ENCODE measurements at regions not wholly inside any gene's neighbourhood (a gene's known extent, or its start where the extent isn't known, plus 50 kb on each side); places are given as distances from the start of the nearest gene placed in this dataset.

GRCh38 chr1:234737967-234738314 lies 128.0 kb upstream of the IRF2BP2 start (continued):
- TF ChIP-seq, protein P1, sequence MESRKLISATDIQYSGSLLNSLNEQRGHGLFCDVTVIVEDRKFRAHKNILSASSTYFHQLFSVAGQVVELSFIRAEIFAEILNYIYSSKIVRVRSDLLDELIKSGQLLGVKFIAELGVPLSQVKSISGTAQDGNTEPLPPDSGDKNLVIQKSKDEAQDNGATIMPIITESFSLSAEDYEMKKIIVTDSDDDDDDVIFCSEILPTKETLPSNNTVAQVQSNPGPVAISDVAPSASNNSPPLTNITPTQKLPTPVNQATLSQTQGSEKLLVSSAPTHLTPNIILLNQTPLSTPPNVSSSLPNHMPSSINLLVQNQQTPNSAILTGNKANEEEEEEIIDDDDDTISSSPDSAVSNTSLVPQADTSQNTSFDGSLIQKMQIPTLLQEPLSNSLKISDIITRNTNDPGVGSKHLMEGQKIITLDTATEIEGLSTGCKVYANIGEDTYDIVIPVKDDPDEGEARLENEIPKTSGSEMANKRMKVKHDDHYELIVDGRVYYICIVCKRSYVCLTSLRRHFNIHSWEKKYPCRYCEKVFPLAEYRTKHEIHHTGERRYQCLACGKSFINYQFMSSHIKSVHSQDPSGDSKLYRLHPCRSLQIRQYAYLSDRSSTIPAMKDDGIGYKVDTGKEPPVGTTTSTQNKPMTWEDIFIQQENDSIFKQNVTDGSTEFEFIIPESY (IDR thresholded peaks at IDR 0.05; ENCODE audit: extremely low read depth, insufficient replicate concordance, low read length) = no peak

DNA sequence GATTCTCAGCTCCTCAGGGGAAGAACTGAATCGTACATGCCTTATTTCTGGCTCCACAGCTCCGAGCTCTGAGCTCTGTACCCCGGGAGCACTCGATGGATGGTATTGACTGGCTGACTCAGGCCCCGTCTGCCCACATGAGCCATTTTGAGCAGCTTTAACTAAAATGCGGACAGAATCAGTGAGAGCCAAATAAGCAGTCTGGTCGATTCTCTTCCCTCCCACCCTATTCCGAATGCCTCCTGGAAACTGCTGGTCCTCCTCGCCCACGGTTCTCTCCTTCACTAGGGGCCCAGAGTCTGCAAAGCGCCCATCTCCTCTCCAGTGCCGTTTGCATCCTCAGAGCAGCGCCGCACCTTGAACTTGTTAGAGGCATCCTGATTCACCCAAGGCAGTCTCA lies 125.9 kb upstream of the IRF2BP2 start:
- no peak overlapping the region for H2AFZ ChIP-seq (ENCODE audit: low read depth, low read length, poor library complexity, severe bottlenecking)
- no peak overlapping the region for H3K4me3 ChIP-seq (replicated peaks in 1 of 2; ENCODE audit: low read depth in 1 of 2, low read length in 2 of 2)
- no peak for ATAC-seq
- no peaks in the 10 kb centered on the region for H3K9me3 ChIP-seq (ENCODE audit: control insufficient read depth in 1 of 2, insufficient read depth in 1 of 2, low read depth in 1 of 2, low read length in 2 of 2)
- TF ChIP-seq POLR2A (IDR thresholded peaks at IDR 0.05; ENCODE audit: borderline replicate concordance, extremely low read depth, insufficient read depth, insufficient read length) (no peak), ZFX (IDR thresholded peaks at IDR 0.05) (no peak), EZH2 (IDR thresholded peaks at IDR 0.05) (no peak), SRF (IDR thresholded peaks at IDR 0.05; ENCODE audit: low read depth) (no peak), ELF1 (IDR thresholded peaks at IDR 0.05; ENCODE audit: borderline replicate concordance, low read depth) (no peak), TCF7L2 (IDR thresholded peaks at IDR 0.05; ENCODE audit: borderline replicate concordance, extremely low read depth, insufficient read depth, insufficient read length) (no peak), EGR1 (IDR thresholded peaks at IDR 0.05; ENCODE audit: low read depth) (no peak)
- ChIA-PET RAD21 (ENCODE audit: low non-redundant PET in 1 of 2, low total read pairs in 2 of 2, uncharacterized antibody in 2 of 2, unreplicated experiment in 2 of 2) (no interaction called here), CTCF (no interaction called here), POLR2A (no interaction called here)
- BruUV-seq (replicated peaks) = no TSS peak
- no peak overlapping the region for H3K4me2 ChIP-seq (ENCODE audit: low read length)
- no peak for DNase-seq (ENCODE audit: low read depth, low spot score)
- no peak overlapping the region for H3K9ac ChIP-seq (ENCODE audit: low read length)
- H3K27me3 ChIP-seq (ENCODE audit: insufficient read depth, low read length) = no peaks in the 10 kb centered on the region
- no peaks in the 10 kb centered on the region for H3K79me2 ChIP-seq (ENCODE audit: insufficient read depth, low read length)
- H4K20me1 ChIP-seq (ENCODE audit: insufficient read depth) = no peaks in the 10 kb centered on the region
- H3K9me2 ChIP-seq (ENCODE audit: insufficient read depth) = no peaks in the 10 kb centered on the region
- H3K27ac ChIP-seq (ENCODE audit: low read depth, low read length) = no peak overlapping the region
- H3K4me1 ChIP-seq (ENCODE audit: control insufficient read depth in 1 of 2, insufficient read depth in 2 of 2, low read length in 2 of 2) = peaks cover 3 to 12% of the 10 kb centered on the region in 2 experiments; a peak in 3 of 4 replicates
- intact Hi-C loops (cut with micrococcal nuclease) = no loop called here
- no peaks in the 10 kb centered on the region for H3K36me3 ChIP-seq (ENCODE audit: control insufficient read depth in 1 of 2, insufficient read depth in 2 of 2, low read length in 2 of 2)
